ENCODE measurements at regions not wholly inside any gene's neighbourhood (a gene's known extent, or its start where the extent isn't known, plus 50 kb on each side); places are given as distances from the start of the nearest gene placed in this dataset.

DNA sequence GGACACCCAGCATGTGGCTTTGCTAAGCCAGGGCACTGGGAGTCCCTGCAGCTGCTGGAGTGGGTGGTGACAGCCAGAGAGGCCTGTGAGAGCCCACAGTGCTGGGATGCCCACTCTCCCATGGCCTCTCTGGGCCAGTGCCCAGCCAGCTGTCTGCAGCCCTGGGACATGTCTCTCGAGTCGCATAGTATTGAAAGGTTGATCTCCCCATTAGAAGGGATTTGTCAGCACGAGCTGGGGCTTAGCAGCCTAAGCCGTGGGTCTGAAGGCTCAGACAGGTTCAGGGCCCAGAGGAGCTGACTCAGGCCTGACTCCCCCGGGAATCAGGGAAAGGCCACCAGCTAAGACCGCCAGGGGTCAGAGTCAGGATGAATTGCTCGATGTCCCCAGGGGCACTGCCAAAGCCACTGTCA, 53.5 kb downstream of the FOXD2 start:
- H3K4me3 ChIP-seq: no peak overlapping the region
- H3K9me3 ChIP-seq: no peaks in the 10 kb centered on the region
- DNase-seq: no peak
- H3K27me3 ChIP-seq: peaks cover 0 to 4% (median 0%) of the 10 kb centered on the region in 3 donors
- 81 to 90% methylated on average over 7 of the region's 7 CpGs for WGBS, 2 donors
- no peaks in the 10 kb centered on the region for H3K4me1 ChIP-seq
- TF ChIP-seq POLR2AphosphoS5 (IDR thresholded peaks at IDR 0.05) (no peak), EP300 (IDR thresholded peaks at IDR 0.05) (no peak), POLR2A (IDR thresholded peaks at IDR 0.05) (no peak)
- TF ChIP-seq, protein P1, sequence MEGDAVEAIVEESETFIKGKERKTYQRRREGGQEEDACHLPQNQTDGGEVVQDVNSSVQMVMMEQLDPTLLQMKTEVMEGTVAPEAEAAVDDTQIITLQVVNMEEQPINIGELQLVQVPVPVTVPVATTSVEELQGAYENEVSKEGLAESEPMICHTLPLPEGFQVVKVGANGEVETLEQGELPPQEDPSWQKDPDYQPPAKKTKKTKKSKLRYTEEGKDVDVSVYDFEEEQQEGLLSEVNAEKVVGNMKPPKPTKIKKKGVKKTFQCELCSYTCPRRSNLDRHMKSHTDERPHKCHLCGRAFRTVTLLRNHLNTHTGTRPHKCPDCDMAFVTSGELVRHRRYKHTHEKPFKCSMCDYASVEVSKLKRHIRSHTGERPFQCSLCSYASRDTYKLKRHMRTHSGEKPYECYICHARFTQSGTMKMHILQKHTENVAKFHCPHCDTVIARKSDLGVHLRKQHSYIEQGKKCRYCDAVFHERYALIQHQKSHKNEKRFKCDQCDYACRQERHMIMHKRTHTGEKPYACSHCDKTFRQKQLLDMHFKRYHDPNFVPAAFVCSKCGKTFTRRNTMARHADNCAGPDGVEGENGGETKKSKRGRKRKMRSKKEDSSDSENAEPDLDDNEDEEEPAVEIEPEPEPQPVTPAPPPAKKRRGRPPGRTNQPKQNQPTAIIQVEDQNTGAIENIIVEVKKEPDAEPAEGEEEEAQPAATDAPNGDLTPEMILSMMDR (IDR thresholded peaks at IDR 0.05): no peak
- intact Hi-C loops (cut with DNase I): no loop called here
- H3K27ac ChIP-seq: no peak overlapping the region
- H3K36me3 ChIP-seq: no peaks in the 10 kb centered on the region

DNA sequence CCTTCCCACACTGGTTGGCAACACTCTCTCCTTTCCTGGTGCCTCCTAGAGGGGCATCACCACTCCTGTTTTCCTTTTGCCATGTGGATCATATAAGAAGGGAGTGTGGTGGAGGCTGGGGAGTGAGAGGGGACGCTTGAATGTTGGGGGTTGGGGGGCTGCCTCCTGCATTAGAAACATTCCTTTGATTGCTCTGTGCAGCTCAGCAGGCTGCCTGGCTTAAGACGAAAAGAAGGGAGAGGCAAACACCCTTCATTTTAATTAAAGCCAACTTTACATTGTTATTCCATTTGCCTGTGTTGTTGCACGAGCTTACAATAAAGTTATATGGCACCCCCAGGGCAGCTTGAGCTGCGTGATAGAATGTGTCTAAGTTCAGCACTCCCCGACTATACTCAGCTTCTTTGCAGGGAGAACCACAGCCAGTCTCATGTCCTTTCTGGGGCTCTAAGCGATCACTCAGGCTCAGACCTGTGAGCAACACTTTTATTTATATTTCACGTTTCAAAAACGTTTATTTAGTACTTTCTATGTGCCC, 57.4 kb downstream of the FOXD2 start:
- Histone ChIP-seq H3K27ac (no peak overlapping the region), H3K9me3 (no peaks in the 10 kb centered on the region), H3K27me3 (no peaks in the 10 kb centered on the region), H3K4me1 (no peaks in the 10 kb centered on the region), H3K36me3 (no peaks in the 10 kb centered on the region), H3K4me3 (no peak overlapping the region)
- intact Hi-C loops (cut with DNase I): no loop called here
- no peak for DNase-seq
- WGBS, 2 donors: 43 to 69% methylated on average over 8 of the region's 8 CpGs
- TF ChIP-seq, protein P1 (IDR thresholded peaks at IDR 0.05): no peak
- TF ChIP-seq POLR2AphosphoS5 (IDR thresholded peaks at IDR 0.05) (no peak), EP300 (IDR thresholded peaks at IDR 0.05) (no peak), POLR2A (IDR thresholded peaks at IDR 0.05) (no peak)

DNA sequence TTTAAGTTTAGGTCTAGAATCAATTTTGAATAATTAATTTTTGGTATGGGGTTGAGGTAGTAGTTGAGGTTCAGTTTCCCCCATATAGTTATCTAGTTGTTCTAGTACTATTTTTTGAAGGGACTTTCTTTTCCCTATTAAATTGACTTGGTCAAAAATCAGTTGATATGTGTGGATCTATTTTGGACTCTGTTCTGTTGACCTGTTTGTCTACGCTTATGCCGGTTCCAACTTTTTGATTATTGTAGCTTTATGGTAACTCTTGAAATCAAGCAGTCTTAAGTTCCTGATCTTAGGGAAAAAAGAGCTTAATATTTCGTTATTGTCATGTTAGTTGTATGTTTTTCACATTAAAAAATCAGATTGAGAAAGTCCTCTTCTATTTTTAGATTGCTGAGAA, 60.7 kb downstream of the FOXD2 start:
- H3K27me3 ChIP-seq: peaks cover 0 to 20% (median 0%) of the 10 kb centered on the region in 3 donors
- no peak overlapping the region for H3K27ac ChIP-seq
- H3K9me3 ChIP-seq: no peaks in the 10 kb centered on the region
- TF ChIP-seq POLR2A (IDR thresholded peaks at IDR 0.05): no peak
- no peak for TF ChIP-seq POLR2AphosphoS5 (IDR thresholded peaks at IDR 0.05)
- TF ChIP-seq EP300 (IDR thresholded peaks at IDR 0.05): no peak
- TF ChIP-seq, protein P1 (IDR thresholded peaks at IDR 0.05): no peak
- no peak overlapping the region for H3K4me3 ChIP-seq
- no peaks in the 10 kb centered on the region for H3K36me3 ChIP-seq
- DNase-seq: no peak
- intact Hi-C loops (cut with DNase I): no loop called here
- WGBS, 2 donors: 64 to 65% methylated on average over 3 of the region's 3 CpGs
- H3K4me1 ChIP-seq: no peaks in the 10 kb centered on the region

DNA sequence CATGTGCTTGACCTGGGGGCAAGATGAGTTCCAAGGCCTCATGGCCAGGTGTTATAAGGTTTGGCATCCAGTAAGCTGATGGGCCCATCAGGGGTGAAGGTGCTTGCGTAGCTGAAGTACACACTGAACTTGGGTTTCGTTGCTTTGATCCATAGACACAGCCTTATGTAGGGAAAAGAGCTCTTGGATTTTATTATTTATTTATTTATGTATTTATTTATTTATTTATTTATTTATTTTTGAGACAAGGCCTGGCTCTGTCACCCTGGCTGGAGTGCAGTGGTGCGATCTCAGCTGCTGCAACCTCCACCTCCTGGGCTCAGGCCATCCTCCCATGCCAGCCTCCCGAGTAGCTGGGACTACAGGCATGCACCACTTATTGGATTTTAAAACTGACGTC, 63.2 kb downstream of the FOXD2 start:
- TF ChIP-seq POLR2AphosphoS5 (IDR thresholded peaks at IDR 0.05) (no peak), EP300 (IDR thresholded peaks at IDR 0.05) (no peak), POLR2A (IDR thresholded peaks at IDR 0.05) (no peak)
- TF ChIP-seq, protein P1 (IDR thresholded peaks at IDR 0.05): no peak
- H3K36me3 ChIP-seq: no peaks in the 10 kb centered on the region
- no peaks in the 10 kb centered on the region for H3K4me1 ChIP-seq
- H3K27ac ChIP-seq: no peak overlapping the region
- no peak overlapping the region for H3K4me3 ChIP-seq
- no peaks in the 10 kb centered on the region for H3K9me3 ChIP-seq
- WGBS, 2 donors: 93 to 96% methylated on average over 5 of the region's 5 CpGs
- peaks cover 0 to 34% (median 0%) of the 10 kb centered on the region in 3 donors for H3K27me3 ChIP-seq
- no peak for DNase-seq
- intact Hi-C loops (cut with DNase I): no loop called here

Measured in sigmoid colon (tissue), 6 donors.